Muscle of back (tissue), 3 donors: ENCODE measurements at regions not wholly inside any gene's neighbourhood (a gene's known extent, or its start where the extent isn't known, plus 50 kb on each side); places are given as distances from the start of the nearest gene placed in this dataset.
A peak's percentile ranks its signal among the peaks of the same experiment; 100 is the strongest.

Source experiments
- DNase-seq, 3 donors: peaks; one replicate each; pipeline versions ENCODE4 v3.0.0 to v3.0.0-alpha.2; 2013

DNA sequence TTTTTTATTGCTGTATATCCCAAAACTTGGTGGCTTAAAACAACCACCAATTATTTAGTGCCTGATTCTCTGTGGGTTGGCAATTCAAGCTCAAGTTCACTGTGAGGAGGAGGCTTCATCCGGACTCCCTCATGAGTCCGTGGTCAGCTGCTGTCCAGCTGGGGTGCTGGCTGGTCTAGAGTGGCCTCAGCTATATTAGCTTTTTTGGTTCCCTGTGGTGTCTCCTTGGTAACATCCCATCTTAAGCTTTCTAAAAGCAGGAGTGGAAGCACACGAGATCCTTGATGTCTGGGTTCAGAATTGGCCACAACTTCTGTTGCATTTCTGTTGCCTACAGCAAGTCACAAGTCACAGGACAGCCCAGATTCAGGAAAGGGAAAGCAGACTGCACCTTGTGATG is 536.5 kb upstream of the FZD8 start:
- no peak for DNase-seq

DNA sequence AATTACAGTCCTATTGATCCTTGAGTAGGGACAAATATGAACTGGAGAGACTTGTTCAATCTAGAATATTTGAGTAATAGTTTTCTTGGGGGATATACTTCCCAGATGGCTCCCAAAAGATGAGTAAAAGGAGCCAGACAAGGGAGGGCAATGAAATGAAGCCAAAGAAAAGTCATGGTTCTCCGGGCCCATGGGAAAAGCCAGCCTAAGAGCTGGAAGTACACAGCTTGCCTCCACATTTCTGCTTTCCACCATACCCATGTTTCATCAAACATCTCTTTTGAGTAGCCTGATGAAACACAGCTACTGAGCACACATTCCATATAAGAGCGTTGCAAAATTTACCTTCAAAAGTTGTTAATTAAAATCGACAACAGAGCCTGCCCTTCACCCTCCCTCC is 535.0 kb upstream of the FZD8 start:
- no peak for DNase-seq

DNA sequence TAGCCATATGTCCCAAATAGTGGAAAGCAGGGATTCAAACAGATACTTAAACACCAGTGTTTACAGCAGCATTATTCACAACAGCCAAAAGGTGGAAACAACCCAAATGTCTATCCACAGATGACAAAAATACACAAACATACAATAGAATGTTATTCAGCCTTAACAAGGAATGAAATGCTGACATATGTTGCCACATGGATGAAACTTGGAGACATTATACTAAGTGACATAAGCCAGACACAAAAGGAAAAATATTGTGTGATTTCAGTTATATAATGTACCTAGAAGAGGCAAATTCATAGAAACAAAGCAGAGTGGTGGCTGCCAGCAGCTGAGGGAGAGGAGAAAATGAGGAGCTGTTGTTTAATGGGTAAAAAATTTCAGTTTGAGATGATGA is 533.9 kb upstream of the FZD8 start:
- no peak for DNase-seq

DNA sequence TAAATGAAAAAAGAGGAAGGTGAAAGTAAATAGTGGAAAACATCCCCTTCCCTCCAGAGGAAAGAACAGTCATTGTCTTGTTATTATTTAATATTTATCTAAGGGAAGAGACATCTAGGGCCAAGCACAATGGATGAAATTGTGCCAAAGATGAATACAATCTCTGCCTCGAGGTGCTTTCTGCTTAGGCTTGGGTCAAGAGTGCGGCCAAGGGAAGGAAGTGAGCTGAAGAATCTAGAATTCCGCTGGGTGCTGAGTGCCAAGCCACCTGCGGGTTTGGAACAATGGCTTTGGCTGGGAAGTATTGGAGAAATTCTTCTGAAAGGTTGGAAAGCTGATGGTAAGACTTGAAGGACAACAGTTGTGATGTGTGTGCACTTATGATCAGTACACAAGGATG is 531.3 kb upstream of the FZD8 start:
- DNase-seq: peak in 1 of 3 donors; percentile 61

DNA sequence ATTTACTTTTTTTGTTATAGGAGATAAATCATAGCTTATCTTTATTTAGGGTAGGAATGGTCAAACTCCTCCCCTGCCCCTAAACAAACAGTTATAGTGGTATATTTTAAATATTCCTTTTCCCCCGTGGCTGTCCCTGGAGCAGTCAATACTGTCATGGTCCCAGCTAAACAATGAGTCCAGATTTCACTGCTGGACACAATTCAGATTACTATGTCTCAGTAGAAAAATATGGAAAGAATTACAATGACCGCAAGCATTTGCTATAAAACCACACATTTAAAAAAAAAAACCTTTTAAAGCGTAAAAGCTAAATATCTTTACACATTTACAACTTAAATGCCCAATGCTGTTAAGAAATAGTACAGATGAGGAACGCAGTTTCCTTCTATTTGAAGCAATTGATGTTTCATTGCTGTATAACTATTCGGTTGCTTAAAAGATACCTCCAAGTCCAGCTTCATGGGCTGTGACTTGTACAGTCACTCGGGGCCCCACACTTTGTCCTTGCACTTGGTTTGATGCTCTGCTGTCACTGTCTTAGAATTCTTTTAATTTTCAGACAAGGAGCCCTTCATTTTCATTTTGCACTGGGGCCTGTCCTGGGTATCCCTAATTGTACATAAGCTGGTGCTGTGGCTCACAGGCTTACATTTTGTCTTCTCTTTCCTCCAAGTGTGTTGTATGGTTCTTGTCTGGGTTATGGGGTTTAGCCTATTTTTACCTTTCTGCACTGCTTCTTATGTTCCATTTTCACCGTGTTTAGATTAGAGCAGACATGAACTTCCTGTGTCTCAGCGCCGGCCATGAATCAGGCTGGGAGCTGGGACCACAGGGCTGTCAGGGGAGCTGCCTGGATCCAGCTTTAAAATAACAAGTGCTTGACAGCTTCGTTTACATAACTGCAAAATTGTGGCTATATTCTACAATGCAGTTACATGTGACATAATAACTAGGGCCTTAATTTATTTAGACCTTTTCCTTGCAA is 530.2 kb upstream of the FZD8 start:
- DNase-seq: peak; percentile 64 to 84 (median 68)

DNA sequence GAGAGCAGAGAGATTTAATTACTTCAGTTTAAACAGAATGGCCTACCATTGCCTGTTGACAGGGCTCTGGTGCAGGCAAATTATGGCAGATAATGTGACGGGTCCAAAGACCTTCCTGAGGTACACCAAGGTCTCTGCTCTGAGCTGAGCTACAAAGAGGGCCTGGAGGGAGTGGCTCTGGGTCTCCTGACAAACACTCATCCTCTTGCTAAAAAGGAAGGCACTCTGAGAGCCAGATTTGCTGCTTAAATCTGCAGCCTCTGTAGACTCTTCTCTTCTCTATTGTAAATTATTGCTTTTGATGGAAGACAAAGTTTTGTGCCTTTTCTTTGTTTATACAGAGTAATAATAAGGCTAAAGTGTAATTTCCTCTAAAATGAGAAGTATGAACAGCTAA is 529.5 kb upstream of the FZD8 start:
- peak in 1 of 3 donors; percentile 70 for DNase-seq

DNA sequence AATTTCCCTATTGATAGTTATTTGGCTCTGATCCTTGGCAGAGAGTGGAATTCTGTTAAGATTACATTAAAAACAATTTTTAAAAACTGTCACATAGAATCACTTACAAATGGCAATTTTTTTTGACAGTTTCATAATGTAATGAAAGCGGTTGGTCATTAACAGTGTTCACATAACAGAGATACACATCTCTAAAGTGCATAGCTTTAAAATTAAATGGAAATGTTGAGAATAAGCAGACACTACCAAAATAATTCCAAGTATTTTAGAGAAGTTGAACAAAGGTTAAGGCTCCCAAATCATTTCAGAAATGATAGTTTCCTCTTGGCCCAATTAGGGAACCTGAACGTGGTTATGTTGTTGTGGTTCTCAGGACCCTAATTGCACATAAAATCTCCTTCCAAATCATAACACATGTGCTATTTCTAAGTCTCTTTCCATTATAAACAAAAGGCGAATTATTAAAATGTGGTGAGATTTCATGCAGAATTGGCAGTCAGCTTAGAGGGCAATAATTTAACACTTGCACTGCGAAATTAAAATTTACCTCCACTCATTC is 528.9 kb upstream of the FZD8 start:
- peak in 1 of 3 donors; percentile 44 for DNase-seq

DNA sequence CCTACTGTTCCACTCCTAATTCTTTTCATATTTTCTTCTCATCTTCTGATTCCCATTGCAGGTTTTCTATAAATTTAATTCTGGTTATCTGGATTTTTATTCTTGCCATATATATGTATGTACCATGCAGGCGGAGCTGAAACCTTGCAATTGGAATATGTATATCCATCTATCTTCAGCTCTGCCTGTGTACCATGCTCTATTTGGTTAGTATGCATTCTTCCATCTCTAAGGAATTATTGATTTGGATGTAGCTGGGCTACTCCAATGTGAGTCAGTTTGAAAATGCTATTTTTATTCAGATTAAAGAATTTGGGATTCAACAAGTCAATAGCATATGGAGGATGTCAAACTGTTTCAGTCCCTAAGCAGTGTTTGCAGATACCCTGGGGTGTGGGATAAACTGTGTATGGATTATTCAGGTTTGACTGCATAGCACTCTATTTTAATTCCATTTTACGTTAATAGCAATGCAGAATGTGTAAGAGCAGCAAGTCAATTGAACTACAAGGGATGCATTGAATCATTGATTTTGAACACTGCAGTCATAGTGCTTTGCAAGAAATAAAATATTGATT is 528.1 kb upstream of the FZD8 start:
- DNase-seq: no peak

DNA sequence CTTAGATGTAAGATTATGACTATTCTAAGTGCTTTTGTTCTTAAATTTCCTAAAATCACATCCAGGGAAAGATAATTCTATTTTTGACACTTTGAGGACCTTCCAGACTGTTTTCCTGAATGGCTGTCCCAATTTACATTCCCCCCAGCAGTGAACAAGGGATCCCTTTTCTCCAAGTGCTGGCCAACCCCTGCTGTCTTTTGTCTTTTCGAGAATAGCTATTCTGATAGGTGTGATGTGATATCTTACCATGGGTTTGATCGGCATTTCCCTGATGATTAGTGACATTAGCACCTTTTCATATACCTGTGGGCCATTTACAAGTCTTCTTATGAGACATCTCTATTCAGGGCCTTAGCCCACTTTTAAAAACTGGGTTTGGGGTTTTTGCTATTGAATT is 526.7 kb upstream of the FZD8 start:
- DNase-seq: no peak

DNA sequence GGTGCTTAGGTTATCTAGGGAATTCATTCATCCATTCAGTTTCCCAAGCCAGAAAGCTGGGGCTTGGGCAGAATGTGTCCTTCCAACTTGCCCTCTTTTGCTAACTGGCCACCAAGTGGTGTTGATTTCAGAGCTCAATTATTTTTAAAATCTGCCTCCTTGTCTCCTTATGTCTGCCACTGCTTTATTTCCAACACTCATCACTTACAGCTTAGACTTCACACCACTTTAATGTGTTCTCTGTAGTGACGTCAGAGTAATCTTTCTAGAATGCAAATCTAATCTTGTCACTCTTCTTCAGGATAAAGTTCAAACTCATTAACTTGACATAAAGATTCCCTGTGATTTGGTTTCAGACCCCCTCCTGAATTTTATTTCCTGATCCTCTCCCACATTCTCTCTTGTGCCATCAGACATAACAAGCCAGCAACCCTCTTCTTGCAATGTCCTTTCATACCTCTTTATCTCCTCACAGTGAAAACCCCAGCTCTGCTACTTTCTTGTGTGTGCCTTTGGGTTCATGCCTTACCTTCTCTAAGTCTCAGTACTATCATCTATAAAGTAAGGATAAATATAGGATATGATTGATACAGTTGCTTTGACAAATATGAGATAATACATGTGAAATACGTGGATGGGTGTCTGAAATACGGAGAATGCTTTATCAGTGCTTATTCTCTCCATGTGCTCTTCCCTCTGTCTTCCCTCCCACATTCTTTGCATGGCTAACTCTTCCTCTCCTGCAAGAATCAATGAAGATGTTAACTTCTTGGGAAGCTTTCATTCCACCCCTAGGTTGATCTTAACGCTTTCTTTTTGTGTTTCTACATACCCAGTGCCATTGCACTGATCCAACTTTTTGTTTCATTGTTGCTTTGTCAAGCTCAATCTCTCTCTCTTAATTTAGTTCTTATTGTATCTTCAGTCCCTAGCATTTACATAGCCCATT is 522.7 kb upstream of the FZD8 start:
- DNase-seq: no peak

DNA sequence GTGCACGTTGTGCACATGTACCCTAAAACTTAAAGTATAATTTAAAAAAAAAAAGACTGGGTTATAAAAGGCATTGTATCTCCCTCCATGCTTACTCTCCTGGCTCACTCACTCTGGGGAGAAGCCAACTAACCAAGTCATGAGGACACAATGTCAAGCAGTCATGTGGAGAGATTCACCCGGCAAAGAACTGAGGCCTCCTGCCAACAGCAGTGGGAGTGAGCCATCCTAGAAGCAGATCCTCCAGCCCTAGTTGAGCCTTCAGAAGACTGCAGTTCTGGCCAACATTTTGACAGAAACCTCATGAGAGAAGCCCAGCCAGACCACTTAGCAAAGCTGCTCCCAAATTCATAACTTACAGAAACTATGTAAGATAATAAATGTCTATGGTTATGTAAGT is 521.7 kb upstream of the FZD8 start:
- DNase-seq: no peak

DNA sequence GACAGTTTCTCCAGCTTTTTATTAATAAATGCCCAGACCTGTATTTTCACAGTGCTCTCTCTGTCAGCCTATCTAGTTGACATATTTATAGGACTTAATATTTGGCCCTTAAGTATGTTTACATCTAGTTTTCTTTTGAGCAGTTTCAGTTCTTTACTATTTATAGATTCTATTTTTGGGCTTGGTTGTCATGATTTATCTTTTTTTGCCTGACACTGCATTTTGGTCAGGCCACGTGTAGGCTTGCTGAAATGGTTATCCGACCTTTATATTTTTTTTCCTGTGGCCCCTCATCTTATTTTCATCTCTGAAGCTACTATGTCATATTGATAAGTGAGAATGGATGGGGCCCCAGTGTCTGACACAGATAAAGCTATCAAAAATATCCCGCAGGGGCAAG is 515.4 kb upstream of the FZD8 start:
- DNase-seq: no peak

DNA sequence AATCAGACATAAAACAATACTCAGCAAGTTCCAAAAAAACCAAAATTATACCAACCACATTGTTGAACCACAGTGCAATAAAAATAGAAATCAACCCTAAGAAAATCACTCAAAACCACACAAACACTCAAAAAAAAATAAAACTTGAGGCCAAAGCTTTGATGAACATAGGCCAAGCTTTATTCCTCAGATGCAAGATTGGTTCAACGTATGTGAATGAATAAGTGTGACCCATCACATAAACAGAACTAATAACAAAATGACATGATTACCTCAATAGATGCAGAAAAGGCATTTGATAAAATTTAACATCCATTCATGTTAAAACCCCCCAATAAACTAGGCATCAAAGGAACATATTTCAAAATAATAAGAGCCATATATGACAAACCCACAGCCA is 506.1 kb upstream of the FZD8 start:
- DNase-seq: no peak

DNA sequence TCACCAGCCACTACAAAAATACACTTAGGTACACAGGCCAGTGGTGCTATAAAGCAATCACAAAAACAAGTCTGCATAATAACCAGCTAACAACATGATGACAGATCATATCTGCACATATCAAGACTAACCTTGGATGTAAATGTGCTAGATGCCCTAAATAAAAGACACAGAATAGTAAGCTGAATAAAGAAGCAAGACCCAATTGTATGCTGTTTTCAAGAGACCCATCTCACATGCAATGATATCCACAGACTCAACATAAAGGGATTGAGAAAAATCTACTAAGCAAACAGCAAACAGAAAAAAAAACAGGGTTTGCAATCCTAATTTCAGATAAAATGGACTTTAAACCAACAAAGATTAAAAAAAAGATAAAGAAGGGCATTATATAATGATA is 505.4 kb upstream of the FZD8 start:
- no peak for DNase-seq

DNA sequence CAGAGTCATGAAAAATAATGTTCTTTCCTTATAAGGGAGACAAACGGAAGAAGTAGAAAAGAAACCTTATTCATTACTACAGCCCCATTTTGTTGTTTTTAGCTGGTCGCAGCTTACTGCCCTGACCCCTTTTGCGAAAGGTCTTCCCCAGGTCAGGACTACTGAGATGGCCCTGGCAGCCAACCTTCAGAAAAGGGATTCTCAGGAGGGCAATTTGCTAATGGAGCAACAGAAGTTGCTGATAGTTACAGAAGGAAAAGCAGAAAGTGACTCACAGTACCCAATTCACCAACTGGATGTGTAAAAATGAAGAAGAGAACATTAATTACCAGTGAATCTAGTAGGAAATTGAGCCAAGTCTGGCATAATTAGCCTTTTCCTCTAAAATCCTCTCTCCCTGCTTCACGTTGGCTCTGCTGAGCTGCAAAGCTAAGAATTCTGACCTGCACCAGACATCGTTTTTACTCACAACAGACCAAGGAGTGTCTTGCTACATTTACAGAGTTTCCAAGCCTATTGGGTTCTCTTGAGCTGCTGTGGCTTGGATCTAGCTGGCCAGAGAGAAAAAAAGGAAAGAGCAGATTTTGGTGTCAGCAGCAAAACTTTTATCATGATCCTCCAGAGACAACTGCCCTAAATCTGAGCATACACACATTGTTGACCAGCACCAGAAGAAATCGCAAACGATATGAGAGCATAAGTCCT is 499.9 kb upstream of the FZD8 start:
- DNase-seq: peak in 2 of 3 donors; percentile 21 to 57

DNA sequence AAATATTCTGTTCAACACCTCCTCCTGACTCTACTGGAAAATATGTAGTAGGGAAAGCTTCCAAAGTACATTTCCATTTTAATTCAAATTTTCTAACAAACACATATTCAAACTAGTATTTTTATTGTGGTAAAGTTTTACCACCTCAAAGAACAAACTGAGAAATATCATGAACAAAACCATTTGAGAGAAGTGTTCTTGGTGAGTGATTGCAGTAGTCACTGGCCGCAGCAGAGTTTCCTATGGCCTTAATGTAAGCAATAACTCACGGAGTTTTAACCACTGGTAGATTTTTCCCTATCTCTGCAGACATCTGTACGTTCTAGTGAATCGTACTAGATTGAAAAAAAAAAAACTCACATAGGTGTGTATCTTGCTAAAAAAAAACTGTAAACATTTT is 487.0 kb upstream of the FZD8 start:
- DNase-seq: no peak

DNA sequence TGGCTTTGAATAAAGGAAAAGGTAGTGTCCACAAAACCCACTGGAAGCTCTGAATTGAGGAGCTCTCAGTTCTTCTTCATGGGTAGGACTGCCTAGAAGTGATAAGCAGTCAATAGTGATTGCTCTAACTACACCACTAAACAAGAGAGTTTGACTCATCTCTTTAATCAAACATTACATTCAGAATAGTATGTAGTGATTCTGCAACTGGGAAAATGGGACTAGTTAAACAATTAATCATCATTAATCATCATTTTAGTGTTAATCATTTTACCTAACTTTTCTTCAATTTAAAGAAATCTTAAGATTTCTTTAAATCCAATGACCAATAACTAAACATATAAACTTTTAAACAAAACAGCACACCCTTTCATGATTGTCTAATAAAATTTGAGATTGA is 484.0 kb upstream of the FZD8 start:
- no peak for DNase-seq

DNA sequence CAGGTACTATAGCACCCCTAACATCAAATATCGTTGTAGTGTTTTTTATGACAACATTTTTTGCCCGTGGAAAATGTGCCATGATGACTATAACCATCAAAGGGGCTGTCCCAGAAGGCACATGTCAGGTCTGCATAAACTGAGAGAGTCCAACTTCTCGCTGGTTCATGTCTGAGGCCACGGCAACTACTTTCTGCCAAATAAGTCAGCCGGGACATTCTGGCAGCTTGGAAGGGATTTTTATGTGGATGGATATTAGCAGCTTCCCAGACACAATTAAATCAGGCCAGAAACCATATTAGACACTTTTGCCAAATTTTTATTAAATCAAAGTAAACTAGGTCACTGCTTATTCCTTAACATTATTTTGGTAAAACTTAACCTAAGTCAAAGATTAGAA is 477.4 kb upstream of the FZD8 start:
- DNase-seq: peak in 1 of 3 donors; percentile 63

DNA sequence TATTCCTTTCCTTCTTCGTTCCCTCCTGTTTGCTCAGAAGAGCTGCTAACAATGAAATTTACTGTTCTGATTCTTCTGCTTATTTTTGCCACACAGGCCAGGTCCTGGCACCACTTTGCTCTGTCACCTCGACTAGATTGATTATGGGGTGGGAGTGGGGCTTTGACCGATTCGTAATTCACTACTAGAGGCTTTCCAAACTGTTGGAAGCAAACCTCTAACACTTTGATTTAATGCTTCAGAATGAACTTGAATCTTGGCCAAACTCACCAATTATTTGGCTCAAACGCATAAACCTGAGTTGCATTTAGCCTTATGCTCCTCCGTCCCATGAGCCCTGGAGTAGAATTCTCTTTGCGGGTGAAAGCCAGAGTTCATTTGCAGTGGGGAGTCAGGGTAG is 476.2 kb upstream of the FZD8 start:
- peak in 1 of 3 donors; percentile 83 for DNase-seq

DNA sequence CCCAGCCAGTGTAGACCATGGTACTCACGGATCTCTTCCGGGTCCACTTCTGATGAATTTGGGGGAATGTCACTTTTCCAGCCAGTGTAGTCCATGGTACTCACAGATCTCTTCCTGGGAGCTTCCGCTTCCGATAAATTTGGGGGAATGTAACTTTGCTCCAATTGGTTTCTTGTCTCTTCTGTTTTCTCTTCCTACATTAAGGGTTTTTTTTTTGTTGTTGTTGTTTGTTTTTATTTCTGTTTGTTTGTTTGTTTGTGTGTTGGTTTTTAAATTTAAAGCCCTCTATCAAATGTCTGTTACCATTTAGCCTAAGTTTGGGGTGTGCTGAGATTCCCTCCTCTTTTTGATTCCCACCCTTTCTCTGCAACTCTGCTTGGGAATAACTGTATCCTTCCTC is 475.8 kb upstream of the FZD8 start:
- DNase-seq: peak in 1 of 3 donors; percentile 55

DNA sequence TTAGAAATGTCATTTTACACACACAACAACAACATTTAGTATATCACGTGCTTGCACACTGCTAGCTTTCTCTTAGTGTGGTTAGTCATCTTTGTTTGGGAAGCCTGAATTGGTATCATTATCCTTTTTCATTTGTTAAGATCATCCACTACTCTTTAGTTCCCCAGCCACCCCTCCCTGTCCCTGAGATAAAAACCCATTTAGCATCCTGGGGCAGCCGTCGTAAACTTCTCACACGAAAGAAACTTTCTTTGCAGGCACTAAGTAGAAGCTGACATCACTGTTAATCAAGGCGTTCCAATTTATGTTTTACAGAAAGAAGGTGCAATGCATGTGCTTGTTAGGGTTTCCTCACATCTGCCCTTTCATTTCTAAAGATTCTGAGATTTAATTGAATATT is 475.1 kb upstream of the FZD8 start:
- peak in 1 of 3 donors; percentile 66 for DNase-seq
